Heart left ventricle (tissue), 13 donors: ENCODE measurements at regions not wholly inside any gene's neighbourhood (a gene's known extent, or its start where the extent isn't known, plus 50 kb on each side); places are given as distances from the start of the nearest gene placed in this dataset.

ENCODE experiments used
- POLR2A ChIP-seq, 2 donors: fragments of 450-650 bp; IDR thresholded peaks; one replicate each; pipeline ENCODE4 v1.6.1; 2017; ENCODE audit warnings: antibody characterized with exemption in 2 of 2, mild to moderate bottlenecking in 2 of 2, moderate library complexity in 2 of 2
- TF ChIP-seq, protein P1 (sequence below), 12 donors: fragments of 200-600 bp; sonication (generic) in 4 of 12; IDR thresholded peaks; one replicate each; pipeline versions ENCODE4 v1.5.0 to v1.8.0; 2018 to 2022; ENCODE audit warnings: antibody characterized with exemption in 12 of 12, mild to moderate bottlenecking in 5 of 12
- donor health status: ischemic (EF 13 %, LVEDD 7.1; RV severe dilation, severe dysfunction).
- donor health status: DM: no; HTN: yes; CAD: no.
- donor health status: DM: no; HTN: no; CAD: no.
- donor health status: ischemic (EF 25% LVEDD 6.9; RV normal size, moderate dysfunction).
- donor health status: ischemic (EF 25% LVEDD 5.7; RV mildly dilated, moderate dysfunction).
- donor health status: ischemic (EF 35%, LVEDD 5.7; RV mildly dilated, moderate dysfunction).
- donor health status: nonischemic (EF 11% LVEDD 7.7; RV severe dilation, severe dysfunction).
- donor health status: DM: yes; HTN: yes; CAD: no.
- donor health status: PGD.
- donor health status: ischemic (EF 29% LVEDD 5.4; RV normal size, mild dysfunction).
- donor health status: nonischemic (EF 23%, LVEDD 6.1; RV moderate dilation, normal function).

DNA sequence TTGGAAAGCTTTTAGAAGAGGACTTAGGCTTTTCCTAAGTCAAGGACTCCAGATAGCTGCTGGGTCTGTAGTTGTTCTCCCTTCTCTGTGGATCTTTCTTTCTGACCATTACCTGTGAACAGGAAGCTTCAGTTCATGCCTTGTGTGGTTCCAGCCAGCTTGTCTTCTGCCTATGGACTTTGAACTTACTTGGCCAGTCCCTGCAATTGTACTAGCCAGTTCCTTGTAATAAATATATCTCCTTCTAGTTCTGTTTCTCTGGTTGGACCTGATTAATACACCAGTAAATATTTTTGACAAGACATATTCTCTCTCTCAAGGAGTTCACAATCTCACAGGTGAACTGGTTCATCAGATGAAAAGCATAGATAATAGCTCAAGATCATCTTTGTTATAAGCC, 341.3 kb upstream of the DPPA4 start:
- TF ChIP-seq, protein P1, sequence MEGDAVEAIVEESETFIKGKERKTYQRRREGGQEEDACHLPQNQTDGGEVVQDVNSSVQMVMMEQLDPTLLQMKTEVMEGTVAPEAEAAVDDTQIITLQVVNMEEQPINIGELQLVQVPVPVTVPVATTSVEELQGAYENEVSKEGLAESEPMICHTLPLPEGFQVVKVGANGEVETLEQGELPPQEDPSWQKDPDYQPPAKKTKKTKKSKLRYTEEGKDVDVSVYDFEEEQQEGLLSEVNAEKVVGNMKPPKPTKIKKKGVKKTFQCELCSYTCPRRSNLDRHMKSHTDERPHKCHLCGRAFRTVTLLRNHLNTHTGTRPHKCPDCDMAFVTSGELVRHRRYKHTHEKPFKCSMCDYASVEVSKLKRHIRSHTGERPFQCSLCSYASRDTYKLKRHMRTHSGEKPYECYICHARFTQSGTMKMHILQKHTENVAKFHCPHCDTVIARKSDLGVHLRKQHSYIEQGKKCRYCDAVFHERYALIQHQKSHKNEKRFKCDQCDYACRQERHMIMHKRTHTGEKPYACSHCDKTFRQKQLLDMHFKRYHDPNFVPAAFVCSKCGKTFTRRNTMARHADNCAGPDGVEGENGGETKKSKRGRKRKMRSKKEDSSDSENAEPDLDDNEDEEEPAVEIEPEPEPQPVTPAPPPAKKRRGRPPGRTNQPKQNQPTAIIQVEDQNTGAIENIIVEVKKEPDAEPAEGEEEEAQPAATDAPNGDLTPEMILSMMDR (IDR thresholded peaks at IDR 0.05): no peak
- TF ChIP-seq POLR2A (IDR thresholded peaks at IDR 0.05): no peak
